ENCODE measurements at regions not wholly inside any gene's neighbourhood (a gene's known extent, or its start where the extent isn't known, plus 50 kb on each side); places are given as distances from the start of the nearest gene placed in this dataset.

GRCh38 chr6:149140910-149141290, 176.6 kb upstream of the TAB2 start:
- TF ChIP-seq CTCF (conservative IDR thresholded peaks at IDR 0.05; ENCODE audit: low read depth in 2 of 2) (no peak), POLR2AphosphoS5 (IDR thresholded peaks at IDR 0.05; ENCODE audit: low read depth) (no peak), EZH2 (IDR thresholded peaks at IDR 0.05; ENCODE audit: low read depth, unreplicated experiment) (no peak), CREB1 (CRISPR knock-in tag; IDR thresholded peaks at IDR 0.05; ENCODE audit: low read depth) (no peak), EZH2phosphoT487 (IDR thresholded peaks at IDR 0.05; ENCODE audit: unreplicated experiment) (no peak), NANOG (IDR thresholded peaks at IDR 0.05; ENCODE audit: borderline replicate concordance) (no peak)
